ENCODE measurements at regions not wholly inside any gene's neighbourhood (a gene's known extent, or its start where the extent isn't known, plus 50 kb on each side); places are given as distances from the start of the nearest gene placed in this dataset.

- no peak for TF ChIP-seq POLR2A (IDR thresholded peaks at IDR 0.05)
- TF ChIP-seq CTCF (IDR thresholded peaks at IDR 0.05): no peak
- TF ChIP-seq POLR2AphosphoS5 (IDR thresholded peaks at IDR 0.05): no peak
- no peak for TF ChIP-seq EP300 (IDR thresholded peaks at IDR 0.05)
Measured at GRCh38 chr20:12815778-12816408, 192.9 kb upstream of the SPTLC3 start.

All from upper lobe of left lung (tissue), 4 donors.